H7 (cell line): ENCODE measurements at regions not wholly inside any gene's neighbourhood (a gene's known extent, or its start where the extent isn't known, plus 50 kb on each side); places are given as distances from the start of the nearest gene placed in this dataset.
"Not testable (repeated sequence)": the region's sequence is repeated elsewhere in the genome, so short reads cannot be mapped to it uniquely, and the experiment has no call there.

Experiments used
- DNase-seq: peaks from one replicate; pipeline ENCODE4 v3.0.0; 2012
- H3K27me3 ChIP-seq: 2 replicates; pipeline ENCODE4 v1.6.0; 2011; ENCODE audit warnings: mild to moderate bottlenecking, low read length; ENCODE audit not compliant: control insufficient read depth, insufficient read depth
- H3K36me3 ChIP-seq: replicated peaks from 2 replicates; pipeline ENCODE4 v1.5.1; 2011; ENCODE audit warnings: low read length; ENCODE audit not compliant: control insufficient read depth, insufficient read depth
- H3K4me3 ChIP-seq: 2 replicates; pipeline ENCODE4 v1.5.1; 2011; ENCODE audit warnings: low read depth, mild to moderate bottlenecking, control low read depth, low read length, moderate library complexity; ENCODE audit not compliant: insufficient read depth

GRCh38 chr12:67107751-67108269, 161.3 kb upstream of the CAND1 start:
- H3K4me3 ChIP-seq = no peak overlapping the region
- H3K27me3 ChIP-seq = no peaks in the 10 kb centered on the region; the same call in 1 of the 2 replicates
- H3K36me3 ChIP-seq = no peaks in the 10 kb centered on the region
- no peak for DNase-seq

GRCh38 chr12:67110345-67110744, 158.8 kb upstream of the CAND1 start:
- not testable (repeated sequence) for H3K36me3 ChIP-seq, H3K27me3 ChIP-seq, H3K4me3 ChIP-seq, DNase-seq

GRCh38 chr12:67111182-67111581, 158.0 kb upstream of the CAND1 start:
- Histone ChIP-seq H3K4me3 (no peak overlapping the region), H3K36me3 (no peaks in the 10 kb centered on the region), H3K27me3 (no peaks in the 10 kb centered on the region)
- peak; percentile 4 for DNase-seq

GRCh38 chr12:67112586-67112985, 156.6 kb upstream of the CAND1 start:
- Histone ChIP-seq H3K36me3 (no peaks in the 10 kb centered on the region), H3K4me3 (no peak overlapping the region), H3K27me3 (no peaks in the 10 kb centered on the region)
- DNase-seq = no peak

GRCh38 chr12:67116134-67116533, 153.0 kb upstream of the CAND1 start:
- Histone ChIP-seq H3K36me3 (no peaks in the 10 kb centered on the region), H3K27me3 (no peaks in the 10 kb centered on the region), H3K4me3 (no peak overlapping the region)
- DNase-seq = no peak

- Histone ChIP-seq H3K36me3 (no peaks in the 10 kb centered on the region), H3K4me3 (no peak overlapping the region), H3K27me3 (no peaks in the 10 kb centered on the region)
- no peak for DNase-seq
Observed at GRCh38 chr12:67122584-67122983, 146.6 kb upstream of the CAND1 start.

GRCh38 chr12:67137256-67137655, 131.9 kb upstream of the CAND1 start:
- H3K36me3 ChIP-seq = no peaks in the 10 kb centered on the region
- no peaks in the 10 kb centered on the region for H3K27me3 ChIP-seq
- H3K4me3 ChIP-seq = no peak overlapping the region
- DNase-seq = no peak

- no peaks in the 10 kb centered on the region for H3K36me3 ChIP-seq
- H3K27me3 ChIP-seq = no peaks in the 10 kb centered on the region
- peak; percentile 4 for DNase-seq
- H3K4me3 ChIP-seq = no peak overlapping the region
Observed at GRCh38 chr12:67141296-67142018, 127.7 kb upstream of the CAND1 start.

- Histone ChIP-seq H3K36me3 (no peaks in the 10 kb centered on the region), H3K4me3 (no peak overlapping the region), H3K27me3 (no peaks in the 10 kb centered on the region)
- DNase-seq = no peak
Observed at GRCh38 chr12:67145692-67146091, 123.5 kb upstream of the CAND1 start.

- Histone ChIP-seq H3K4me3 (no peak overlapping the region), H3K36me3 (no peaks in the 10 kb centered on the region), H3K27me3 (no peaks in the 10 kb centered on the region)
- no peak for DNase-seq
Observed at GRCh38 chr12:67147030-67147429, 122.1 kb upstream of the CAND1 start.

- Histone ChIP-seq H3K27me3 (no peaks in the 10 kb centered on the region), H3K36me3 (no peaks in the 10 kb centered on the region), H3K4me3 (no peak overlapping the region)
- no peak for DNase-seq
Observed at GRCh38 chr12:67147447-67147846, 121.7 kb upstream of the CAND1 start.

GRCh38 chr12:67148265-67148664, 120.9 kb upstream of the CAND1 start:
- no peak for DNase-seq
- H3K36me3 ChIP-seq = no peaks in the 10 kb centered on the region
- no peak overlapping the region for H3K4me3 ChIP-seq
- no peaks in the 10 kb centered on the region for H3K27me3 ChIP-seq

GRCh38 chr12:67151886-67152285, 117.3 kb upstream of the CAND1 start:
- no peak for DNase-seq
- Histone ChIP-seq H3K36me3 (no peaks in the 10 kb centered on the region), H3K27me3 (no peaks in the 10 kb centered on the region), H3K4me3 (no peak overlapping the region)

- H3K36me3 ChIP-seq = no peaks in the 10 kb centered on the region
- H3K27me3 ChIP-seq = no peaks in the 10 kb centered on the region
- DNase-seq = no peak
- no peak overlapping the region for H3K4me3 ChIP-seq
Observed at GRCh38 chr12:67152451-67152850, 116.7 kb upstream of the CAND1 start.

- no peaks in the 10 kb centered on the region for H3K27me3 ChIP-seq
- H3K36me3 ChIP-seq = no peaks in the 10 kb centered on the region
- DNase-seq = no peak
- no peak overlapping the region for H3K4me3 ChIP-seq
Observed at GRCh38 chr12:67154901-67155300, 114.3 kb upstream of the CAND1 start.

- no peaks in the 10 kb centered on the region for H3K36me3 ChIP-seq
- DNase-seq = no peak
Observed at GRCh38 chr12:67155863-67156262, 113.3 kb upstream of the CAND1 start.

More at GRCh38 chr12:67155863-67156262, 113.3 kb upstream of the CAND1 start:
- Histone ChIP-seq H3K27me3 (no peaks in the 10 kb centered on the region), H3K4me3 (no peak overlapping the region)
